Upper lobe of left lung (tissue), 6 donors: ENCODE measurements at regions not wholly inside any gene's neighbourhood (a gene's known extent, or its start where the extent isn't known, plus 50 kb on each side); places are given as distances from the start of the nearest gene placed in this dataset.

Experiments used
- ATAC-seq, 2 donors: fragments of 200-7000 bp; cut with Tn5 transposase; one replicate each; pipeline ENCODE4 v1.9.1; 2022; ENCODE audit warnings: mild to moderate bottlenecking in 2 of 2, moderate library complexity in 2 of 2; ENCODE audit not compliant: low FRiP score in 2 of 2
- DNase-seq, 2 donors: peaks; one replicate each; pipeline ENCODE4 v3.0.0-alpha.2; 2019 to 2020
- H3K27ac ChIP-seq, 4 donors: fragments of 200-600 bp; sonication (generic); one replicate each; pipeline ENCODE4 v1.5.1; 2016 to 2019
- H3K27me3 ChIP-seq, 4 donors: fragments of 200-600 bp; sonication (generic); one replicate each; pipeline ENCODE4 v1.5.1; 2017 to 2019
- H3K36me3 ChIP-seq, 4 donors: fragments of 200-600 bp; sonication (generic); one replicate each; pipeline ENCODE4 v1.5.1; 2016 to 2019
- H3K4me1 ChIP-seq, 4 donors: fragments of 200-600 bp; sonication (generic); one replicate each; pipeline ENCODE4 v1.5.1; 2018 to 2019
- H3K4me3 ChIP-seq, 4 donors: fragments of 200-600 bp; sonication (generic); one replicate each; pipeline ENCODE4 v1.5.1; 2017 to 2019; ENCODE audit warnings: mild to moderate bottlenecking in 2 of 4, moderate library complexity in 1 of 4
- H3K9me3 ChIP-seq, 4 donors: fragments of 200-600 bp; sonication (generic); one replicate each; pipeline ENCODE4 v1.5.1; 2018 to 2019
- EP300 ChIP-seq, 4 donors: sonication (generic); formaldehyde crosslinking; IDR thresholded peaks; one replicate each; pipeline ENCODE4 v1.5.1; 2017; ENCODE audit warnings: antibody characterized with exemption in 4 of 4, control low read depth in 2 of 4
- POLR2A ChIP-seq, 4 donors: fragments of 450-650 bp; IDR thresholded peaks; one replicate each; pipeline ENCODE4 v1.5.1; 2016 to 2017; ENCODE audit warnings: antibody characterized with exemption in 4 of 4, mild to moderate bottlenecking in 2 of 4
- POLR2AphosphoS5 ChIP-seq, 2 donors: sonication (generic); formaldehyde crosslinking; IDR thresholded peaks; one replicate each; pipeline ENCODE4 v1.5.1; 2017; ENCODE audit warnings: antibody characterized with exemption in 2 of 2
- WGBS, 2 donors: methylation state at CpG; one replicate each; pipeline ENCODE4 v1.1.5; 2017 to 2018; 5-methylcytosine and 5-hydroxymethylcytosine counted together
- TF ChIP-seq, protein P1 (sequence below), 6 experiments: fragments of 450-650 bp in 4 of 6; fragments of 200-600 bp in 2 of 6; sonication (generic) in 2 of 6; IDR thresholded peaks; one replicate each; pipeline ENCODE4 v1.5.1; 2016 to 2019; ENCODE audit warnings: antibody characterized with exemption in 6 of 6
- donor health status: DM: no; HTN: no; CAD: no; lungs with moderate emphysema.
- donor health status: DM: no; HTN: yes; CAD: no; lungs with severe emphysema.

DNA sequence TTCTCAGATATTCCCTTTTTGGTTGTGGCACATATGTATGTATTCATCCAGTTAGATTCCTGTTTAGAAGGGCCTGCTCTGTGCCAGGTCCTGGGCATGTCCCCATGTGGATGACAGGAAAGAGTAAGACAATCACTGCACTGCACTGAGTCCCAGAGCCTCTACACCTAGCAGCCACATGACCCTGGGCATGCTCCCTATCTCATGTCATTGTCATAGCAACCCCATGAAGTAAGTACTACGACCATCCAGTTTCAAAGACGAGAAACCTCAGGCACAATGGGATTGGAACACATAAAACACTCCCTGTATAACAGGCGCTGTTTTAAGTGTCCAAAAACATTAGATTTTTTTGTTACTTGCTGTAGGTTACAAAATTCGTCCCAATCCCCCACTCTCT is 594.4 kb downstream of the UQCRFS1 start:
- ATAC-seq (no peak), DNase-seq (no peak)
- no peaks in the 10 kb centered on the region for H3K4me1 ChIP-seq
- TF ChIP-seq POLR2A (IDR thresholded peaks at IDR 0.05) = no peak
- TF ChIP-seq, protein P1, sequence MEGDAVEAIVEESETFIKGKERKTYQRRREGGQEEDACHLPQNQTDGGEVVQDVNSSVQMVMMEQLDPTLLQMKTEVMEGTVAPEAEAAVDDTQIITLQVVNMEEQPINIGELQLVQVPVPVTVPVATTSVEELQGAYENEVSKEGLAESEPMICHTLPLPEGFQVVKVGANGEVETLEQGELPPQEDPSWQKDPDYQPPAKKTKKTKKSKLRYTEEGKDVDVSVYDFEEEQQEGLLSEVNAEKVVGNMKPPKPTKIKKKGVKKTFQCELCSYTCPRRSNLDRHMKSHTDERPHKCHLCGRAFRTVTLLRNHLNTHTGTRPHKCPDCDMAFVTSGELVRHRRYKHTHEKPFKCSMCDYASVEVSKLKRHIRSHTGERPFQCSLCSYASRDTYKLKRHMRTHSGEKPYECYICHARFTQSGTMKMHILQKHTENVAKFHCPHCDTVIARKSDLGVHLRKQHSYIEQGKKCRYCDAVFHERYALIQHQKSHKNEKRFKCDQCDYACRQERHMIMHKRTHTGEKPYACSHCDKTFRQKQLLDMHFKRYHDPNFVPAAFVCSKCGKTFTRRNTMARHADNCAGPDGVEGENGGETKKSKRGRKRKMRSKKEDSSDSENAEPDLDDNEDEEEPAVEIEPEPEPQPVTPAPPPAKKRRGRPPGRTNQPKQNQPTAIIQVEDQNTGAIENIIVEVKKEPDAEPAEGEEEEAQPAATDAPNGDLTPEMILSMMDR (IDR thresholded peaks at IDR 0.05) = no peak
- no peaks in the 10 kb centered on the region for H3K36me3 ChIP-seq
- WGBS, 2 donors = 70 to 84% methylated on average over 4 of the region's 4 CpGs
- no peak overlapping the region for H3K27ac ChIP-seq
- H3K4me3 ChIP-seq = no peak overlapping the region
- no peaks in the 10 kb centered on the region for H3K27me3 ChIP-seq
- peaks cover 0 to 21% (median 12%) of the 10 kb centered on the region in 4 donors for H3K9me3 ChIP-seq

GRCh38 chr19:28615966-28616365 is 597.0 kb downstream of the UQCRFS1 start:
- Histone ChIP-seq H3K36me3 (no peaks in the 10 kb centered on the region), H3K27ac (no peak overlapping the region), H3K27me3 (no peaks in the 10 kb centered on the region), H3K9me3 (peaks cover 0 to 21% (median 12%) of the 10 kb centered on the region in 4 donors), H3K4me1 (no peaks in the 10 kb centered on the region), H3K4me3 (no peak overlapping the region)
- TF ChIP-seq EP300 (IDR thresholded peaks at IDR 0.05) (no peak), POLR2A (IDR thresholded peaks at IDR 0.05) (no peak), POLR2AphosphoS5 (IDR thresholded peaks at IDR 0.05) (no peak)
- TF ChIP-seq, protein P1 (IDR thresholded peaks at IDR 0.05) = no peak
- no peak for ATAC-seq
- WGBS, 2 donors = 67 to 86% methylated on average over 1 of the region's 1 CpG
- DNase-seq = no peak

DNA sequence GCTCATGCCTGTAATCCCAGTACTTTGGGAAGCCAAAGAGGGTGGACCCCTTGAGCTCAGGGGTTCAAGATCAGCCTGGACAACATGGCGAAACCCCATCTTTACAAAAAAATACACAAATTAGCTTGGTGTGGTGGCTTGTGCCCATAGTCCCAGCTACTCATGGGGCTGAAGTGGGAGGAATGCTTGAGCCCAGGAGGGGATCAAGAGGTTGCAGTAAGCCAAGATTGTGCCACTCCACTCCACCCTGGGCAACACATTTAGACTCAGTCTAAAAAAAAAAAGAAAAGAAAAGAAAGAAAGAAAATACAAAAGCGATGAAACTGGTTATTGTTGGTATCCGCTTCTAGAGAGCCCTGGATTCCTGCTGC is 597.4 kb downstream of the UQCRFS1 start:
- H3K9me3 ChIP-seq = peaks cover 0 to 21% (median 12%) of the 10 kb centered on the region in 4 donors
- TF ChIP-seq, protein P1 (IDR thresholded peaks at IDR 0.05) = no peak
- TF ChIP-seq POLR2AphosphoS5 (IDR thresholded peaks at IDR 0.05) = no peak
- no peak for TF ChIP-seq EP300 (IDR thresholded peaks at IDR 0.05)
- no peak for TF ChIP-seq POLR2A (IDR thresholded peaks at IDR 0.05)
- no peak overlapping the region for H3K4me3 ChIP-seq
- no peaks in the 10 kb centered on the region for H3K27me3 ChIP-seq
- H3K4me1 ChIP-seq = no peaks in the 10 kb centered on the region
- DNase-seq = no peak
- no peak overlapping the region for H3K27ac ChIP-seq
- no peaks in the 10 kb centered on the region for H3K36me3 ChIP-seq
- 89 to 98% methylated on average over 3 of the region's 3 CpGs for WGBS, 2 donors
- no peak for ATAC-seq

DNA sequence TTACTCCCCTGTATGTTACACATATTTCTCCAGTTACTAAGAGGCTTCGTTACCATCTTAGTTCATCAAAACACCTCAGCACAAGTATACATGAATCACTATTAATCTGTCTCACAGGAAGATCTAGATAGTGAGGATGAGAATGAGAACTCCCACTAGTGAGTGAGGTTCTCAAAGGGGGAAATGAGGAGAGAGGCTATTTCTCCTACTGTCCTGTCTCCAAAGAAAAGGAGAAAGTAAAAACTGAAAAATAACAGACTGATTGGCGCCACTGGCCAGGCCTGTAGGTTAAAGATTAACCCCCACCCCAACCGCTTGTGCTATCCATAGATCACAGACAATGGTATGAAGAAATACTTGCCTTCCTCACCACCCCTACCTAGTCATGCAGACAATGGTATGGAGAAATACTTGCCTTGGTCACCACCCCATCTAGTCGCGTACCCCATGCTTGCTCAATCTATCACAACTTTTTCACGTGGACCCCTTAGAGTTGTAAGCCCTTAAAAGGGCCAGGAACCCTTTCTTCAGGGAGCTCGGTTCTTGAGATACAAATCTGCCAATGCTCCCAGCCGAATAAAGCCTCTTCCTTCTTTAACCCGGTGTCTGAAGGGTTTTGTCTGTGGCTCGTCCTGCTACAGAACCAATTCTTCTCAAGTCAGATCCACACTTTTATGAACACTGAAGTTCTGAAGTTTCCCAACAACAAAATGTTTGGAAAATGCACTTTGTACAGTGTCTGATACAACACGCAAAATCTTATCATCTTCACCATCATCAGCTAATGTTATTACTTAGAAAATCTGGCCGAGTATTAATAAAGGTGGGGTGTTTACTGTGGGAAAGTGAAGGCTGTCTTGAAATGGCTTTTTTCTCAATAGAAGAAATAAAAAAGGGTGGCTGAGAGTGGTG is 598.1 kb downstream of the UQCRFS1 start:
- 90 to 93% methylated on average over 12 of the region's 12 CpGs for WGBS, 2 donors
- Histone ChIP-seq H3K4me3 (no peak overlapping the region), H3K27ac (no peak overlapping the region), H3K4me1 (no peaks in the 10 kb centered on the region), H3K36me3 (no peaks in the 10 kb centered on the region), H3K9me3 (peaks cover 0 to 21% (median 12%) of the 10 kb centered on the region in 4 donors), H3K27me3 (no peaks in the 10 kb centered on the region)
- TF ChIP-seq POLR2A (IDR thresholded peaks at IDR 0.05) (no peak), POLR2AphosphoS5 (IDR thresholded peaks at IDR 0.05) (no peak), EP300 (IDR thresholded peaks at IDR 0.05) (no peak)
- TF ChIP-seq, protein P1 (IDR thresholded peaks at IDR 0.05) = no peak
- no peak for DNase-seq
- no peak for ATAC-seq
